ENCODE measurements at regions not wholly inside any gene's neighbourhood (a gene's known extent, or its start where the extent isn't known, plus 50 kb on each side); places are given as distances from the start of the nearest gene placed in this dataset.

DNA sequence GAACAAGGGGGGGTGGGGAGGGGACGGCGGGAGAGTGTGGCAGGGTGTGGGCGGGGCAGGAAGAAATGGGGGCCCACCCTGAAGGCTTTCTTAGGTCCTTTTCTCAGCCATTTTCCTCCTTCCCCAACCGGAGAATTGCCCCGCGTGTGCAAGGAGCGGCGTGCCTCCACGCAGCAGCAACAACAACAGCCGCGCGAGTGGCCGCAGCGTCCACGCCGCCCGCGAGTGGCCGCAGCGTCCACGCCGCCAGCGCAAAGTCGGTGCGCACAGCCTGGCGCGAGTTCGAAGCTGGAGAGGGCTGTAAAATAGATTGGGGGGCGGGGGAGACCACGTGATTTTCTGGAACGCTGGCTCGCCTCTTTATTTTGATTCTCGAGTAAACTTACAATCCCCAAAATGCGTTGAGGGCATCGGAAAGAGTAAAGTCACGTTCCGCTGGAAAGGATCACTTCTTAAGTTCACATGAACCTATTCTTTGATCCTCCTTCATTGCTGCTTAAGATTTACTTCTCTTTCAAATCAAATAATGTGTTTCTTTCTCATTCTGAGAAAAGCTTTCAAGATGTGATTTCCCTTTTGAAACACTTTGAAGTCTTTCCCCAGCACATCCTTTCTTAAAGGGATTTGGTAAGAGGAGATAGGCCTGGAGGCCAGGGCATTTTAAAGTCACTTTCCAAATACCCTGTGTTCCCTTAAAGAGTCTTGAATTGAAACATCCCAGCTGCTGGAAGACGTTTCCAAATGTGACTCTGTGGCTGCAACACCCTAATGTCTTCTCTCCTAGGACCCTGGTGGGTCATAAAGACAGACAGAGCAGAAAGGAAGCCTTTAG lies 66.7 kb upstream of the ZNF217 start:
- Histone ChIP-seq H3K4me1 (peaks cover 31 to 79% (median 60%) of the 10 kb centered on the region in 6 donors), H3K9me3 (no peaks in the 10 kb centered on the region), H3K27ac (peak overlapping the region; percentile 37 to 90 (median 85)), H3K4me3 (peak overlapping the region; percentile 26 to 72 (median 42)), H3K36me3 (no peaks in the 10 kb centered on the region), H3K27me3 (replicated peaks in 1 of 7) (no peaks in the 10 kb centered on the region)
- DNase-seq, result peak; percentile 85
- TF ChIP-seq POLR2A (IDR thresholded peaks at IDR 0.05) (no peak), POLR2AphosphoS5 (IDR thresholded peaks at IDR 0.05) (peak; percentile 24 to 68 (median 61))
- TF ChIP-seq, protein P1, sequence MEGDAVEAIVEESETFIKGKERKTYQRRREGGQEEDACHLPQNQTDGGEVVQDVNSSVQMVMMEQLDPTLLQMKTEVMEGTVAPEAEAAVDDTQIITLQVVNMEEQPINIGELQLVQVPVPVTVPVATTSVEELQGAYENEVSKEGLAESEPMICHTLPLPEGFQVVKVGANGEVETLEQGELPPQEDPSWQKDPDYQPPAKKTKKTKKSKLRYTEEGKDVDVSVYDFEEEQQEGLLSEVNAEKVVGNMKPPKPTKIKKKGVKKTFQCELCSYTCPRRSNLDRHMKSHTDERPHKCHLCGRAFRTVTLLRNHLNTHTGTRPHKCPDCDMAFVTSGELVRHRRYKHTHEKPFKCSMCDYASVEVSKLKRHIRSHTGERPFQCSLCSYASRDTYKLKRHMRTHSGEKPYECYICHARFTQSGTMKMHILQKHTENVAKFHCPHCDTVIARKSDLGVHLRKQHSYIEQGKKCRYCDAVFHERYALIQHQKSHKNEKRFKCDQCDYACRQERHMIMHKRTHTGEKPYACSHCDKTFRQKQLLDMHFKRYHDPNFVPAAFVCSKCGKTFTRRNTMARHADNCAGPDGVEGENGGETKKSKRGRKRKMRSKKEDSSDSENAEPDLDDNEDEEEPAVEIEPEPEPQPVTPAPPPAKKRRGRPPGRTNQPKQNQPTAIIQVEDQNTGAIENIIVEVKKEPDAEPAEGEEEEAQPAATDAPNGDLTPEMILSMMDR (IDR thresholded peaks at IDR 0.05 in 8 of 11, conservative IDR thresholded peaks at IDR 0.05 in 3 of 11), result no peak
- intact Hi-C loops (cut with DNase I; ENCODE audit: low total_unique reads), result no loop called here
- 2 to 7% (median 3%) methylated on average over 38 of the region's 38 CpGs for WGBS, 5 donors

DNA sequence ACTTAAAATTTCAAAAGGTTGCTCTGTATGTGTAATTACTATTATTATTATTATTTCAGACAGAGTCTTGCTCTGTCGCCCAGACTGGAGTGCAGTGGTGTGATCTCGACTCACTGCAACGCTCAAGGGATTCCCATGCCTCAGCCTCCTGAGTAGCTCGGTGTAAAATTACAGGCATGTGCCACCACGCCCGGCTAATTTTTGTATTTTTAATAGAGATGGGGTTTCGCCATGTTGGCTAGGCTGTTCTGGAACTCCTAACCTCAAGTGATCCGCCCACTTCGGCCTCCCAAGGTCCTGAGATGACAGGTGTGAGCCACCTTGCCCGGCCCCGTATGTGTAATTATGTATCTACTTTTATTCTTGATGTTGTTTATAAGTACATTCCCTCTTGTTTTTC lies 65.3 kb upstream of the ZNF217 start:
- peak; percentile 49 for DNase-seq
- no peak for TF ChIP-seq POLR2AphosphoS5 (IDR thresholded peaks at IDR 0.05)
- TF ChIP-seq, protein P1 (IDR thresholded peaks at IDR 0.05 in 8 of 11, conservative IDR thresholded peaks at IDR 0.05 in 3 of 11), result no peak
- TF ChIP-seq POLR2A (IDR thresholded peaks at IDR 0.05), result no peak
- H3K36me3 ChIP-seq, result no peaks in the 10 kb centered on the region
- H3K27ac ChIP-seq, result peak overlapping the region in 3 of 8 donors; percentile 4 to 88 (median 80)
- 87 to 91% (median 88%) methylated on average over 11 of the region's 11 CpGs for WGBS, 5 donors
- peaks cover 38 to 91% (median 73%) of the 10 kb centered on the region in 6 donors for H3K4me1 ChIP-seq
- no peaks in the 10 kb centered on the region for H3K9me3 ChIP-seq
- H3K4me3 ChIP-seq, result no peak overlapping the region
- intact Hi-C loops (cut with DNase I; ENCODE audit: low total_unique reads), result no loop called here
- no peaks in the 10 kb centered on the region for H3K27me3 ChIP-seq (replicated peaks in 1 of 7)

DNA sequence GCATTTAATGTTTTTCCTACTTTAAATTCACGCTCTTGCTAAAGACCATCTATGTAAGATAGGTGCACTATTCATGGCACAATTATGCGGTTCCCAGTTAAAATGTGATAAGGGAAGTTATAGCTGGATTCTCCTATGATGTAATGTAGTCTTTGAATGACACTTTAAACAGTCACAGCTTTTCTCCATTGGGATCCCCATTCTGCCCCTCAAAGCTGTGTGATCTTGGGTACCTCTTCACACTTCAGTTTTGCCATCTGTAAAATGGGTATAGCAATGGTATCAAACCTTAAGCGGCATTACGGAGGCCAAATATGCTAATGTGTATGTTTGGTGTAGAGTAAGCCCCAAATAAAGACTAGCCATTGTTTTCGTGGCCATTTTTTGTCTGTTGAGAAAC lies 64.7 kb upstream of the ZNF217 start:
- Histone ChIP-seq H3K4me3 (no peak overlapping the region), H3K27ac (peak overlapping the region in 6 of 8 donors; percentile 60 to 86 (median 81)), H3K36me3 (no peaks in the 10 kb centered on the region), H3K4me1 (peaks cover 38 to 97% (median 79%) of the 10 kb centered on the region in 6 donors), H3K27me3 (replicated peaks in 1 of 7) (no peaks in the 10 kb centered on the region), H3K9me3 (no peaks in the 10 kb centered on the region)
- DNase-seq, result no peak
- intact Hi-C loops (cut with DNase I; ENCODE audit: low total_unique reads), result no loop called here
- TF ChIP-seq POLR2A (IDR thresholded peaks at IDR 0.05), result no peak
- TF ChIP-seq, protein P1 (IDR thresholded peaks at IDR 0.05 in 8 of 11, conservative IDR thresholded peaks at IDR 0.05 in 3 of 11), result no peak
- TF ChIP-seq POLR2AphosphoS5 (IDR thresholded peaks at IDR 0.05), result no peak
- 75 to 97% (median 86%) methylated on average over 5 of the region's 5 CpGs for WGBS, 5 donors

DNA sequence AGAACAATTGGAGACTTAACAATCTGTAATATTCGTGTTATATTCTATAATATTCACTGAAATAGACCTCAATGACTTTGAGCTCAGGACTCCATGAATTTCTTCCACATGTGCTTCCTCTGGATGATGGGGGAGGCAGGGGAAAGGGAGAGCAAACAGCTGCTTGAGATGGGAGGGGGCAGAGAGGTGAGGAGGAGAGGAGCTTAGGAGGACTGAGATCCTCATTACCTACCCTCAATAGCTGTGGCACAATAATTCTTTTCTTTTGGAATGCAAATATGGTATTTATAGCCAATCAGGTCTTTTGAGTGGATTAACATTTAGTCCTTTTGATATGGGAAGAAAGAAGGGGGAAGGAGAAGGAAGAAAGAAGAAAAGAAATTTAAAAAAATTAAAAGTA lies 64.1 kb upstream of the ZNF217 start:
- no peaks in the 10 kb centered on the region for H3K9me3 ChIP-seq
- H3K27ac ChIP-seq, result peak overlapping the region in 7 of 8 donors; percentile 24 to 86 (median 80)
- WGBS, 5 donors, result 55 to 84% (median 71%) methylated on average over 1 of the region's 1 CpG
- intact Hi-C loops (cut with DNase I; ENCODE audit: low total_unique reads), result no loop called here
- no peak for DNase-seq
- no peak overlapping the region for H3K4me3 ChIP-seq
- no peaks in the 10 kb centered on the region for H3K36me3 ChIP-seq
- TF ChIP-seq POLR2A (IDR thresholded peaks at IDR 0.05) (no peak), POLR2AphosphoS5 (IDR thresholded peaks at IDR 0.05) (no peak)
- TF ChIP-seq, protein P1 (IDR thresholded peaks at IDR 0.05 in 8 of 11, conservative IDR thresholded peaks at IDR 0.05 in 3 of 11), result no peak
- no peaks in the 10 kb centered on the region for H3K27me3 ChIP-seq (replicated peaks in 1 of 7)
- H3K4me1 ChIP-seq, result peaks cover 42 to 100% (median 85%) of the 10 kb centered on the region in 6 donors

Data from spleen (tissue), 11 donors.